Type B pancreatic cell (in vitro differentiated cells): ENCODE measurements at regions not wholly inside any gene's neighbourhood (a gene's known extent, or its start where the extent isn't known, plus 50 kb on each side); places are given as distances from the start of the nearest gene placed in this dataset.

Experiments used
- DNase-seq: peaks from one replicate; pipeline ENCODE4 v3.0.0; 2021; ENCODE audit warnings: mixed read lengths; ENCODE audit not compliant: unreplicated experiment; ENCODE audit errors: extremely low spot score
- H3K27ac Mint-ChIP-seq: 2 replicates; pipeline ENCODE4 v1.8.0; 2021; ENCODE audit warnings: mild to moderate bottlenecking, mixed read lengths
- H3K27me3 Mint-ChIP-seq: 2 replicates; pipeline ENCODE4 v1.8.0; 2021; ENCODE audit warnings: mixed read lengths
- H3K36me3 Mint-ChIP-seq: 2 replicates; pipeline ENCODE4 v1.8.0; 2021; ENCODE audit warnings: mixed read lengths
- H3K4me1 Mint-ChIP-seq: one replicate; pipeline ENCODE4 v1.8.0; 2021; ENCODE audit warnings: mixed read lengths; ENCODE audit not compliant: unreplicated experiment
- H3K4me3 Mint-ChIP-seq: 2 replicates; pipeline ENCODE4 v1.8.0; 2021; ENCODE audit warnings: mild to moderate bottlenecking, mixed read lengths
- H3K9me3 Mint-ChIP-seq: 2 replicates; pipeline ENCODE4 v1.8.0; 2021; ENCODE audit warnings: mixed read lengths
- CTCF ChIP-seq: fragments of 200-600 bp; sonication (generic); conservative IDR thresholded peaks from 2 replicates; pipeline ENCODE4 v1.5.0; 2021; ENCODE audit warnings: antibody characterized with exemption, mild to moderate bottlenecking

- TF ChIP-seq CTCF = no peak
- H3K9me3 Mint-ChIP-seq = no peaks in the 10 kb centered on the region
- H3K4me3 Mint-ChIP-seq = no peak overlapping the region
- H3K27me3 Mint-ChIP-seq = no peaks in the 10 kb centered on the region
- DNase-seq = no peak
- no peaks in the 10 kb centered on the region for H3K4me1 Mint-ChIP-seq
- H3K27ac Mint-ChIP-seq = no peak overlapping the region
- no peaks in the 10 kb centered on the region for H3K36me3 Mint-ChIP-seq
Observed at GRCh38 chrX:79645749-79646148, 278.6 kb upstream of the ITM2A start.

GRCh38 chrX:79631526-79631925 is 264.4 kb upstream of the ITM2A start:
- no peak overlapping the region for H3K4me3 Mint-ChIP-seq
- no peaks in the 10 kb centered on the region for H3K27me3 Mint-ChIP-seq
- H3K9me3 Mint-ChIP-seq = no peaks in the 10 kb centered on the region
- H3K27ac Mint-ChIP-seq = no peak overlapping the region
- no peak for DNase-seq
- no peaks in the 10 kb centered on the region for H3K36me3 Mint-ChIP-seq
- H3K4me1 Mint-ChIP-seq = no peaks in the 10 kb centered on the region
- no peak for TF ChIP-seq CTCF

GRCh38 chrX:79630033-79631009 is 263.2 kb upstream of the ITM2A start:
- no peak overlapping the region for H3K4me3 Mint-ChIP-seq
- H3K9me3 Mint-ChIP-seq = peaks cover 2% of the 10 kb centered on the region
- no peak for DNase-seq
- no peaks in the 10 kb centered on the region for H3K36me3 Mint-ChIP-seq
- H3K27ac Mint-ChIP-seq = no peak overlapping the region
- no peak for TF ChIP-seq CTCF
- no peaks in the 10 kb centered on the region for H3K4me1 Mint-ChIP-seq
- H3K27me3 Mint-ChIP-seq = no peaks in the 10 kb centered on the region

- Mint-ChIP-seq H3K4me3 (no peak overlapping the region), H3K36me3 (no peaks in the 10 kb centered on the region), H3K4me1 (no peaks in the 10 kb centered on the region), H3K27me3 (no peaks in the 10 kb centered on the region), H3K27ac (no peak overlapping the region), H3K9me3 (peaks cover 4% of the 10 kb centered on the region)
- no peak for DNase-seq
- no peak for TF ChIP-seq CTCF
Observed at GRCh38 chrX:79623098-79623762, 256.1 kb upstream of the ITM2A start.

GRCh38 chrX:79618280-79618679 is 251.1 kb upstream of the ITM2A start:
- no peaks in the 10 kb centered on the region for H3K4me1 Mint-ChIP-seq
- no peak overlapping the region for H3K27ac Mint-ChIP-seq
- TF ChIP-seq CTCF = no peak
- no peak for DNase-seq
- H3K27me3 Mint-ChIP-seq = no peaks in the 10 kb centered on the region
- no peak overlapping the region for H3K4me3 Mint-ChIP-seq
- no peaks in the 10 kb centered on the region for H3K36me3 Mint-ChIP-seq
- no peaks in the 10 kb centered on the region for H3K9me3 Mint-ChIP-seq
